MCF 10A (cell line): ENCODE measurements at regions not wholly inside any gene's neighbourhood (a gene's known extent, or its start where the extent isn't known, plus 50 kb on each side); places are given as distances from the start of the nearest gene placed in this dataset.

Experiments
- BruUV-seq: library from RNA; stranded (reverse); fragments of 400-500 nt; replicated peaks from 2 replicates; lab custom pipeline; 2021; lab: Mats Ljungman, UMichigan
- CTCF ChIA-PET: fragments of 300-600 bp; sonication (Branson Sonifier 250); formaldehyde crosslinking; extraction: SDS; loops from one replicate; lab custom pipeline; 2021; ENCODE audit warnings: antibody characterized with exemption, inconsistent platforms; lab: Yijun Ruan, JAX
- POLR2A ChIA-PET: fragments of 300-600, 350-650 bp; sonication (Branson Sonifier 250); formaldehyde crosslinking; extraction: SDS; loops from one replicate; lab custom pipeline; 2020; ENCODE audit warnings: antibody characterized with exemption, inconsistent platforms; lab: Yijun Ruan, JAX
- DNase-seq: peaks from one replicate; pipeline ENCODE4 v3.0.0-alpha.2; 2018; ENCODE audit not compliant: unreplicated experiment
- H3K27ac Mint-ChIP-seq: one replicate; pipeline ENCODE4 v1.8.0; 2022; ENCODE audit warnings: mild to moderate bottlenecking, low read depth, mixed read lengths; ENCODE audit not compliant: unreplicated experiment
- H3K27me3 Mint-ChIP-seq: one replicate; pipeline ENCODE4 v1.8.0; 2022; ENCODE audit warnings: mixed read lengths; ENCODE audit not compliant: insufficient read depth, unreplicated experiment
- H3K36me3 Mint-ChIP-seq: one replicate; pipeline ENCODE4 v1.8.0; 2022; ENCODE audit warnings: mild to moderate bottlenecking, moderate library complexity, mixed read lengths; ENCODE audit not compliant: insufficient read depth, unreplicated experiment
- H3K4me1 Mint-ChIP-seq: one replicate; pipeline ENCODE4 v1.8.0; 2022; ENCODE audit warnings: mixed read lengths; ENCODE audit not compliant: insufficient read depth, unreplicated experiment
- H3K4me3 Mint-ChIP-seq: one replicate; pipeline ENCODE4 v1.8.0; 2022; ENCODE audit warnings: mild to moderate bottlenecking, moderate library complexity, mixed read lengths; ENCODE audit not compliant: unreplicated experiment
- H3K9me3 Mint-ChIP-seq: one replicate; pipeline ENCODE4 v1.8.0; 2022; ENCODE audit warnings: mixed read lengths; ENCODE audit not compliant: unreplicated experiment
- intact Hi-C: fragments of 100-400 bp; cut with micrococcal nuclease; formaldehyde crosslinking; loops from 2 replicates; pipeline ENCODE4 v1.14.1; 2022
- TF ChIP-seq, protein P1 (sequence below): fragments of 200-600 bp; IDR thresholded peaks from one replicate; pipeline ENCODE4 v1.8.0; 2022; ENCODE audit warnings: antibody characterized with exemption, mild to moderate bottlenecking; ENCODE audit not compliant: unreplicated experiment

- no peaks in the 10 kb centered on the region for H3K9me3 Mint-ChIP-seq
- no peak for DNase-seq
- no peaks in the 10 kb centered on the region for H3K36me3 Mint-ChIP-seq
- no peaks in the 10 kb centered on the region for H3K27me3 Mint-ChIP-seq
- ChIA-PET POLR2A (interaction anchor here (1.2 kb wide), 1 partner anchor 9 kb away, joined by 4 read pairs; no protein-coding TSS in a partner anchor), CTCF (interaction anchor here (1.1 kb wide), 1 partner anchor 28 kb away, joined by 3 read pairs; no protein-coding TSS in a partner anchor)
- H3K4me1 Mint-ChIP-seq = peaks cover 19% of the 10 kb centered on the region
- no peak overlapping the region for H3K27ac Mint-ChIP-seq
- BruUV-seq = no TSS peak
- H3K4me3 Mint-ChIP-seq = no peak overlapping the region
- TF ChIP-seq, protein P1, sequence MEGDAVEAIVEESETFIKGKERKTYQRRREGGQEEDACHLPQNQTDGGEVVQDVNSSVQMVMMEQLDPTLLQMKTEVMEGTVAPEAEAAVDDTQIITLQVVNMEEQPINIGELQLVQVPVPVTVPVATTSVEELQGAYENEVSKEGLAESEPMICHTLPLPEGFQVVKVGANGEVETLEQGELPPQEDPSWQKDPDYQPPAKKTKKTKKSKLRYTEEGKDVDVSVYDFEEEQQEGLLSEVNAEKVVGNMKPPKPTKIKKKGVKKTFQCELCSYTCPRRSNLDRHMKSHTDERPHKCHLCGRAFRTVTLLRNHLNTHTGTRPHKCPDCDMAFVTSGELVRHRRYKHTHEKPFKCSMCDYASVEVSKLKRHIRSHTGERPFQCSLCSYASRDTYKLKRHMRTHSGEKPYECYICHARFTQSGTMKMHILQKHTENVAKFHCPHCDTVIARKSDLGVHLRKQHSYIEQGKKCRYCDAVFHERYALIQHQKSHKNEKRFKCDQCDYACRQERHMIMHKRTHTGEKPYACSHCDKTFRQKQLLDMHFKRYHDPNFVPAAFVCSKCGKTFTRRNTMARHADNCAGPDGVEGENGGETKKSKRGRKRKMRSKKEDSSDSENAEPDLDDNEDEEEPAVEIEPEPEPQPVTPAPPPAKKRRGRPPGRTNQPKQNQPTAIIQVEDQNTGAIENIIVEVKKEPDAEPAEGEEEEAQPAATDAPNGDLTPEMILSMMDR = no peak
- intact Hi-C loops = no loop called here
These were observed 351.9 kb upstream of the MIR17HG start for GRCh38 chr13:90995614-90996013.

GRCh38 chr13:90997951-90998350 lies 349.5 kb upstream of the MIR17HG start:
- CTCF ChIA-PET = no interaction called here
- Mint-ChIP-seq H3K4me3 (no peak overlapping the region), H3K27me3 (no peaks in the 10 kb centered on the region), H3K27ac (no peak overlapping the region), H3K9me3 (no peaks in the 10 kb centered on the region), H3K36me3 (no peaks in the 10 kb centered on the region), H3K4me1 (peaks cover 19% of the 10 kb centered on the region)
- POLR2A ChIA-PET = no interaction called here
- intact Hi-C loops = no loop called here
- TF ChIP-seq, protein P1 = no peak
- no TSS peak for BruUV-seq
- DNase-seq = no peak

DNA sequence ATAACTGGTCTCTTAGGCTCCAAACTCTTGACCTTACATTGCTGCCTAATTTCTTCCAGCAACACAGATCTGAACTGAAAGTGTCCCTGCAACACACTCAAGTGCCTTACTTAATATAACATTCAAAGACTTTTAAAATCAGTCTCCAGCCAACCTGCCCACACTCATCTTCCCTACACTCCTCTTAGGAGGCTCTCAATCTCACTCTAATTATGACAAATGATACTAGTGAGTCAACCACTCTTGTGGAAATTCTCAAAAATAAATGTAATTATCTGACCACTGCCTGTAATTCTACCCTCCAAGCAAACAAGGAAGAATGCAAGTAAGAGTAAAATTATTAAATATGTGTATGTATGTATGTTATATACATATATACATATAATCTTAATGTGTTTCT lies 348.1 kb upstream of the MIR17HG start:
- POLR2A ChIA-PET = no interaction called here
- TF ChIP-seq, protein P1 = no peak
- intact Hi-C loops = no loop called here

GRCh38 chr13:91001371-91001770 lies 346.1 kb upstream of the MIR17HG start:
- no peak for DNase-seq
- intact Hi-C loops = no loop called here
- no peak overlapping the region for H3K27ac Mint-ChIP-seq
- H3K4me1 Mint-ChIP-seq = peaks cover 19% of the 10 kb centered on the region
- POLR2A ChIA-PET = no interaction called here
- CTCF ChIA-PET = interaction anchor here (0.6 kb wide), 3 partner anchors 115 to 1844 kb away, joined by 3 read pairs; no protein-coding TSS in a partner anchor
- BruUV-seq = no TSS peak
- H3K36me3 Mint-ChIP-seq = no peaks in the 10 kb centered on the region
- H3K9me3 Mint-ChIP-seq = no peaks in the 10 kb centered on the region
- TF ChIP-seq, protein P1 = no peak
- no peaks in the 10 kb centered on the region for H3K27me3 Mint-ChIP-seq
- H3K4me3 Mint-ChIP-seq = no peak overlapping the region

More for the DNA sequence above, 348.1 kb upstream of the MIR17HG start:
- Mint-ChIP-seq H3K9me3 (no peaks in the 10 kb centered on the region), H3K4me1 (peaks cover 19% of the 10 kb centered on the region), H3K27ac (no peak overlapping the region), H3K4me3 (no peak overlapping the region), H3K36me3 (no peaks in the 10 kb centered on the region), H3K27me3 (no peaks in the 10 kb centered on the region)
- no peak for DNase-seq
- BruUV-seq = no TSS peak
- CTCF ChIA-PET = no interaction called here
